ENCODE measurements at regions not wholly inside any gene's neighbourhood (a gene's known extent, or its start where the extent isn't known, plus 50 kb on each side); places are given as distances from the start of the nearest gene placed in this dataset.

- Mint-ChIP-seq H3K36me3 (ENCODE audit: insufficient read depth, unreplicated experiment) (no peaks in the 10 kb centered on the region), H3K27ac (ENCODE audit: low read depth, unreplicated experiment) (no peak overlapping the region), H3K27me3 (ENCODE audit: insufficient read depth, unreplicated experiment) (no peaks in the 10 kb centered on the region), H3K9me3 (ENCODE audit: unreplicated experiment) (no peaks in the 10 kb centered on the region), H3K4me3 (ENCODE audit: unreplicated experiment) (no peak overlapping the region), H3K4me1 (ENCODE audit: insufficient read depth, unreplicated experiment) (no peaks in the 10 kb centered on the region)
- CTCF ChIA-PET = no interaction called here
- POLR2A ChIA-PET = no interaction called here
- DNase-seq (ENCODE audit: unreplicated experiment) = no peak
- BruUV-seq (replicated peaks) = no TSS peak
- intact Hi-C loops (cut with micrococcal nuclease) = no loop called here
- TF ChIP-seq CTCF (IDR thresholded peaks at IDR 0.05; ENCODE audit: unreplicated experiment) = no peak
These were observed 458.4 kb downstream of the TBC1D32 start for GRCh38 chr6:120875900-120876299.

GRCh38 chr6:120874422-120874821 is 459.9 kb downstream of the TBC1D32 start:
- Mint-ChIP-seq H3K36me3 (ENCODE audit: insufficient read depth, unreplicated experiment) (no peaks in the 10 kb centered on the region), H3K27ac (ENCODE audit: low read depth, unreplicated experiment) (no peak overlapping the region), H3K4me3 (ENCODE audit: unreplicated experiment) (no peak overlapping the region), H3K4me1 (ENCODE audit: insufficient read depth, unreplicated experiment) (no peaks in the 10 kb centered on the region), H3K9me3 (ENCODE audit: unreplicated experiment) (no peaks in the 10 kb centered on the region), H3K27me3 (ENCODE audit: insufficient read depth, unreplicated experiment) (no peaks in the 10 kb centered on the region)
- no TSS peak for BruUV-seq (replicated peaks)
- intact Hi-C loops (cut with micrococcal nuclease) = no loop called here
- no peak for TF ChIP-seq CTCF (IDR thresholded peaks at IDR 0.05; ENCODE audit: unreplicated experiment)
- no peak for DNase-seq (ENCODE audit: unreplicated experiment)
- CTCF ChIA-PET = interaction anchor here (0.6 kb wide), 2 partner anchors 22 to 1841 kb away, joined by 3 read pairs; no protein-coding TSS in a partner anchor
- POLR2A ChIA-PET = no interaction called here

- CTCF ChIA-PET = interaction anchor here (0.5 kb wide), 1 partner anchor 303 kb away, joined by 3 read pairs; no protein-coding TSS in a partner anchor
- no peak overlapping the region for H3K4me3 Mint-ChIP-seq (ENCODE audit: unreplicated experiment)
These were observed 461.0 kb downstream of the TBC1D32 start for GRCh38 chr6:120873125-120873865.

GRCh38 chr6:120872262-120872578 is 462.1 kb downstream of the TBC1D32 start:
- intact Hi-C loops (cut with micrococcal nuclease) = no loop called here
- Mint-ChIP-seq H3K4me3 (ENCODE audit: unreplicated experiment) (no peak overlapping the region), H3K27ac (ENCODE audit: low read depth, unreplicated experiment) (no peak overlapping the region), H3K9me3 (ENCODE audit: unreplicated experiment) (no peaks in the 10 kb centered on the region), H3K4me1 (ENCODE audit: insufficient read depth, unreplicated experiment) (no peaks in the 10 kb centered on the region), H3K27me3 (ENCODE audit: insufficient read depth, unreplicated experiment) (no peaks in the 10 kb centered on the region), H3K36me3 (ENCODE audit: insufficient read depth, unreplicated experiment) (no peaks in the 10 kb centered on the region)
- POLR2A ChIA-PET = no interaction called here
- no peak for DNase-seq (ENCODE audit: unreplicated experiment)
- BruUV-seq (replicated peaks) = no TSS peak
- TF ChIP-seq CTCF (IDR thresholded peaks at IDR 0.05; ENCODE audit: unreplicated experiment) = no peak
- CTCF ChIA-PET = no interaction called here

More at GRCh38 chr6:120873125-120873865, 461.0 kb downstream of the TBC1D32 start:
- DNase-seq (ENCODE audit: unreplicated experiment) = no peak
- H3K27me3 Mint-ChIP-seq (ENCODE audit: insufficient read depth, unreplicated experiment) = no peaks in the 10 kb centered on the region
- POLR2A ChIA-PET = no interaction called here
- no peaks in the 10 kb centered on the region for H3K36me3 Mint-ChIP-seq (ENCODE audit: insufficient read depth, unreplicated experiment)
- no peaks in the 10 kb centered on the region for H3K4me1 Mint-ChIP-seq (ENCODE audit: insufficient read depth, unreplicated experiment)
- no TSS peak for BruUV-seq (replicated peaks)
- intact Hi-C loops (cut with micrococcal nuclease) = no loop called here
- no peaks in the 10 kb centered on the region for H3K9me3 Mint-ChIP-seq (ENCODE audit: unreplicated experiment)
- H3K27ac Mint-ChIP-seq (ENCODE audit: low read depth, unreplicated experiment) = no peak overlapping the region
- no peak for TF ChIP-seq CTCF (IDR thresholded peaks at IDR 0.05; ENCODE audit: unreplicated experiment)
